ENCODE measurements at regions not wholly inside any gene's neighbourhood (a gene's known extent, or its start where the extent isn't known, plus 50 kb on each side); places are given as distances from the start of the nearest gene placed in this dataset.

- Histone ChIP-seq H3K27me3 (no peaks in the 10 kb centered on the region), H3K27ac (no peak overlapping the region), H3K4me3 (no peak overlapping the region), H3K36me3 (no peaks in the 10 kb centered on the region), H3K9me3 (no peaks in the 10 kb centered on the region), H3K4me1 (no peaks in the 10 kb centered on the region)
- no peak for TF ChIP-seq CTCF (IDR thresholded peaks at IDR 0.05)
- no peak for DNase-seq (ENCODE audit: low spot score)
Observed at GRCh38 chr15:97597801-97598200, 362.7 kb upstream of the ARRDC4 start.

- no peaks in the 10 kb centered on the region for H3K27me3 ChIP-seq
- H3K9me3 ChIP-seq: no peaks in the 10 kb centered on the region
- no peak for TF ChIP-seq CTCF (IDR thresholded peaks at IDR 0.05)
- H3K4me3 ChIP-seq: no peak overlapping the region
- no peak for DNase-seq (ENCODE audit: low spot score)
- no peaks in the 10 kb centered on the region for H3K4me1 ChIP-seq
- no peaks in the 10 kb centered on the region for H3K36me3 ChIP-seq
- H3K27ac ChIP-seq: no peak overlapping the region
Observed at GRCh38 chr15:97598353-97598798, 362.1 kb upstream of the ARRDC4 start.

GRCh38 chr15:97600190-97600589, 360.3 kb upstream of the ARRDC4 start:
- no peaks in the 10 kb centered on the region for H3K27me3 ChIP-seq
- no peaks in the 10 kb centered on the region for H3K9me3 ChIP-seq
- no peak for DNase-seq (ENCODE audit: low spot score)
- H3K36me3 ChIP-seq: no peaks in the 10 kb centered on the region
- no peak overlapping the region for H3K4me3 ChIP-seq
- no peak for TF ChIP-seq CTCF (IDR thresholded peaks at IDR 0.05)
- H3K4me1 ChIP-seq: no peaks in the 10 kb centered on the region
- H3K27ac ChIP-seq: no peak overlapping the region

GRCh38 chr15:97604677-97605076, 355.8 kb upstream of the ARRDC4 start:
- Histone ChIP-seq H3K36me3 (no peaks in the 10 kb centered on the region), H3K4me3 (no peak overlapping the region), H3K27ac (no peak overlapping the region), H3K4me1 (no peaks in the 10 kb centered on the region), H3K27me3 (no peaks in the 10 kb centered on the region), H3K9me3 (peaks cover 0 to 2% of the 10 kb centered on the region in 2 donors)
- no peak for TF ChIP-seq CTCF (IDR thresholded peaks at IDR 0.05)
- DNase-seq (ENCODE audit: low spot score): no peak

- H3K4me1 ChIP-seq: no peaks in the 10 kb centered on the region
- no peak overlapping the region for H3K27ac ChIP-seq
- TF ChIP-seq CTCF (IDR thresholded peaks at IDR 0.05): no peak
- no peaks in the 10 kb centered on the region for H3K36me3 ChIP-seq
- peaks cover 0 to 24% of the 10 kb centered on the region in 2 donors for H3K9me3 ChIP-seq
- DNase-seq (ENCODE audit: low spot score): no peak
- no peak overlapping the region for H3K4me3 ChIP-seq
- no peaks in the 10 kb centered on the region for H3K27me3 ChIP-seq
Observed at GRCh38 chr15:97615114-97615513, 345.4 kb upstream of the ARRDC4 start.

GRCh38 chr15:97623091-97623661, 337.3 kb upstream of the ARRDC4 start:
- no peak for DNase-seq (ENCODE audit: low spot score)
- Histone ChIP-seq H3K36me3 (no peaks in the 10 kb centered on the region), H3K9me3 (no peaks in the 10 kb centered on the region), H3K4me3 (no peak overlapping the region), H3K27me3 (no peaks in the 10 kb centered on the region), H3K27ac (no peak overlapping the region), H3K4me1 (no peaks in the 10 kb centered on the region)
- TF ChIP-seq CTCF (IDR thresholded peaks at IDR 0.05): no peak
